Effector memory CD8-positive, alpha-beta T cell (primary cell): ENCODE measurements at regions not wholly inside any gene's neighbourhood (a gene's known extent, or its start where the extent isn't known, plus 50 kb on each side); places are given as distances from the start of the nearest gene placed in this dataset.

Experiments
- ATAC-seq: fragments of 150-1000 bp; cut with Tn5 transposase; replicated peaks from 2 replicates; pipeline ENCODE4 v1.10.0; 2021; ENCODE audit warnings: mild to moderate bottlenecking, moderate library complexity
- DNase-seq, 3 experiments: peaks; one replicate each; pipeline ENCODE4 v3.0.0; 2021
- H3K27ac Mint-ChIP-seq, 2 donors: one replicate each; pipeline ENCODE4 v1.8.0; 2022; ENCODE audit warnings: mild to moderate bottlenecking in 2 of 2, mixed read lengths in 2 of 2, moderate library complexity in 2 of 2
- H3K27me3 Mint-ChIP-seq, 2 donors: one replicate each; pipeline ENCODE4 v1.8.0; 2022; ENCODE audit warnings: mixed read lengths in 2 of 2
- H3K36me3 Mint-ChIP-seq: one replicate; pipeline ENCODE4 v1.8.0; 2022; ENCODE audit warnings: mild to moderate bottlenecking, moderate library complexity, mixed read lengths; ENCODE audit not compliant: insufficient read depth
- H3K4me1 Mint-ChIP-seq, 2 donors: one replicate each; pipeline ENCODE4 v1.8.0; 2022; ENCODE audit warnings: low read depth in 2 of 2, mixed read lengths in 2 of 2
- H3K4me3 Mint-ChIP-seq, 2 donors: one replicate each; pipeline ENCODE4 v1.8.0; 2022; ENCODE audit warnings: mild to moderate bottlenecking in 2 of 2, mixed read lengths in 2 of 2, moderate library complexity in 2 of 2
- H3K9me3 Mint-ChIP-seq, 2 donors: one replicate each; pipeline ENCODE4 v1.8.0; 2022; ENCODE audit warnings: mixed read lengths in 2 of 2

- no peak overlapping the region for H3K27ac Mint-ChIP-seq
- ATAC-seq = no peak
- no peaks in the 10 kb centered on the region for H3K9me3 Mint-ChIP-seq
Measured at GRCh38 chr4:148795156-148795864, 353.1 kb upstream of the NR3C2 start.

GRCh38 chr4:148793221-148793620 is 351.0 kb upstream of the NR3C2 start:
- H3K27me3 Mint-ChIP-seq = peaks cover 6 to 18% of the 10 kb centered on the region in 2 donors
- H3K4me3 Mint-ChIP-seq = no peak overlapping the region
- ATAC-seq (no peak), DNase-seq (no peak)
- H3K4me1 Mint-ChIP-seq = no peaks in the 10 kb centered on the region
- no peaks in the 10 kb centered on the region for H3K36me3 Mint-ChIP-seq
- no peak overlapping the region for H3K27ac Mint-ChIP-seq
- no peaks in the 10 kb centered on the region for H3K9me3 Mint-ChIP-seq

More at GRCh38 chr4:148795156-148795864, 353.1 kb upstream of the NR3C2 start:
- Mint-ChIP-seq H3K4me3 (no peak overlapping the region), H3K36me3 (no peaks in the 10 kb centered on the region), H3K4me1 (no peaks in the 10 kb centered on the region), H3K27me3 (no peaks in the 10 kb centered on the region)
- DNase-seq = no peak

- no peaks in the 10 kb centered on the region for H3K9me3 Mint-ChIP-seq
Measured at GRCh38 chr4:148790691-148791090, 348.5 kb upstream of the NR3C2 start.

GRCh38 chr4:148790246-148790645 is 348.0 kb upstream of the NR3C2 start:
- no peak overlapping the region for H3K4me3 Mint-ChIP-seq
- no peaks in the 10 kb centered on the region for H3K36me3 Mint-ChIP-seq
- no peak for DNase-seq
- no peak overlapping the region for H3K27ac Mint-ChIP-seq
- ATAC-seq = no peak
- no peaks in the 10 kb centered on the region for H3K9me3 Mint-ChIP-seq
- peaks cover 6 to 24% of the 10 kb centered on the region in 2 donors for H3K27me3 Mint-ChIP-seq
- H3K4me1 Mint-ChIP-seq = no peaks in the 10 kb centered on the region

More at GRCh38 chr4:148790691-148791090, 348.5 kb upstream of the NR3C2 start:
- no peaks in the 10 kb centered on the region for H3K4me1 Mint-ChIP-seq
- H3K36me3 Mint-ChIP-seq = no peaks in the 10 kb centered on the region
- no peak for DNase-seq
- ATAC-seq = no peak
- peaks cover 6 to 24% of the 10 kb centered on the region in 2 donors for H3K27me3 Mint-ChIP-seq
- no peak overlapping the region for H3K4me3 Mint-ChIP-seq
- H3K27ac Mint-ChIP-seq = no peak overlapping the region

GRCh38 chr4:148787831-148788477 is 345.7 kb upstream of the NR3C2 start:
- Mint-ChIP-seq H3K36me3 (no peaks in the 10 kb centered on the region), H3K9me3 (no peaks in the 10 kb centered on the region), H3K27me3 (peaks cover 6 to 24% of the 10 kb centered on the region in 2 donors), H3K4me1 (no peaks in the 10 kb centered on the region), H3K4me3 (no peak overlapping the region), H3K27ac (no peak overlapping the region)
- no peak for ATAC-seq
- no peak for DNase-seq

- H3K9me3 Mint-ChIP-seq = no peaks in the 10 kb centered on the region
- H3K27me3 Mint-ChIP-seq = peaks cover 6 to 24% of the 10 kb centered on the region in 2 donors
- H3K27ac Mint-ChIP-seq = no peak overlapping the region
- no peak overlapping the region for H3K4me3 Mint-ChIP-seq
- no peaks in the 10 kb centered on the region for H3K4me1 Mint-ChIP-seq
- ATAC-seq = no peak
- no peak for DNase-seq
- H3K36me3 Mint-ChIP-seq = no peaks in the 10 kb centered on the region
Measured at GRCh38 chr4:148787285-148787684, 345.1 kb upstream of the NR3C2 start.

- no peaks in the 10 kb centered on the region for H3K36me3 Mint-ChIP-seq
- no peak overlapping the region for H3K4me3 Mint-ChIP-seq
- H3K27ac Mint-ChIP-seq = no peak overlapping the region
Measured at GRCh38 chr4:148786699-148787098, 344.5 kb upstream of the NR3C2 start.

GRCh38 chr4:148782284-148782683 is 340.1 kb upstream of the NR3C2 start:
- no peak overlapping the region for H3K27ac Mint-ChIP-seq
- no peaks in the 10 kb centered on the region for H3K9me3 Mint-ChIP-seq
- DNase-seq = no peak
- H3K4me1 Mint-ChIP-seq = no peaks in the 10 kb centered on the region
- H3K4me3 Mint-ChIP-seq = no peak overlapping the region
- H3K36me3 Mint-ChIP-seq = no peaks in the 10 kb centered on the region
- no peaks in the 10 kb centered on the region for H3K27me3 Mint-ChIP-seq
- no peak for ATAC-seq

More at GRCh38 chr4:148786699-148787098, 344.5 kb upstream of the NR3C2 start:
- no peak for ATAC-seq
- Mint-ChIP-seq H3K27me3 (peaks cover 6 to 24% of the 10 kb centered on the region in 2 donors), H3K9me3 (no peaks in the 10 kb centered on the region), H3K4me1 (no peaks in the 10 kb centered on the region)
- DNase-seq = no peak

- peaks cover 3% of the 10 kb centered on the region for H3K36me3 Mint-ChIP-seq
- DNase-seq (no peak), ATAC-seq (no peak)
- H3K27ac Mint-ChIP-seq = no peak overlapping the region
- H3K4me1 Mint-ChIP-seq = no peaks in the 10 kb centered on the region
- no peaks in the 10 kb centered on the region for H3K27me3 Mint-ChIP-seq
- no peak overlapping the region for H3K4me3 Mint-ChIP-seq
- H3K9me3 Mint-ChIP-seq = no peaks in the 10 kb centered on the region
Measured at GRCh38 chr4:148780426-148781005, 338.3 kb upstream of the NR3C2 start.

- ATAC-seq (no peak), DNase-seq (no peak)
- H3K27ac Mint-ChIP-seq = no peak overlapping the region
- H3K4me1 Mint-ChIP-seq = no peaks in the 10 kb centered on the region
- H3K9me3 Mint-ChIP-seq = no peaks in the 10 kb centered on the region
- peaks cover 3% of the 10 kb centered on the region for H3K36me3 Mint-ChIP-seq
- no peak overlapping the region for H3K4me3 Mint-ChIP-seq
- no peaks in the 10 kb centered on the region for H3K27me3 Mint-ChIP-seq
Measured at GRCh38 chr4:148779771-148780170, 337.6 kb upstream of the NR3C2 start.

- ATAC-seq (no peak), DNase-seq (no peak)
- peaks cover 3% of the 10 kb centered on the region for H3K36me3 Mint-ChIP-seq
Measured at GRCh38 chr4:148778980-148779675, 336.9 kb upstream of the NR3C2 start.

GRCh38 chr4:148776941-148777340 is 334.7 kb upstream of the NR3C2 start:
- no peak overlapping the region for H3K4me3 Mint-ChIP-seq
- no peak for ATAC-seq
- H3K9me3 Mint-ChIP-seq = no peaks in the 10 kb centered on the region
- no peaks in the 10 kb centered on the region for H3K4me1 Mint-ChIP-seq
- DNase-seq = no peak
- no peaks in the 10 kb centered on the region for H3K27me3 Mint-ChIP-seq
- no peak overlapping the region for H3K27ac Mint-ChIP-seq
- H3K36me3 Mint-ChIP-seq = peaks cover 3% of the 10 kb centered on the region

More at GRCh38 chr4:148778980-148779675, 336.9 kb upstream of the NR3C2 start:
- H3K4me3 Mint-ChIP-seq = no peak overlapping the region
- no peaks in the 10 kb centered on the region for H3K27me3 Mint-ChIP-seq
- no peak overlapping the region for H3K27ac Mint-ChIP-seq
- no peaks in the 10 kb centered on the region for H3K9me3 Mint-ChIP-seq
- H3K4me1 Mint-ChIP-seq = no peaks in the 10 kb centered on the region

GRCh38 chr4:148774134-148774533 is 331.9 kb upstream of the NR3C2 start:
- Mint-ChIP-seq H3K4me3 (no peak overlapping the region), H3K36me3 (peaks cover 3% of the 10 kb centered on the region), H3K27ac (no peak overlapping the region), H3K27me3 (no peaks in the 10 kb centered on the region), H3K4me1 (no peaks in the 10 kb centered on the region), H3K9me3 (no peaks in the 10 kb centered on the region)
- ATAC-seq (no peak), DNase-seq (no peak)
